GM23338 (cell line): ENCODE measurements at regions not wholly inside any gene's neighbourhood (a gene's known extent, or its start where the extent isn't known, plus 50 kb on each side); places are given as distances from the start of the nearest gene placed in this dataset.

ENCODE experiments used
- ATAC-seq: fragments of 200-7000 bp; cut with Tn5 transposase; 3 replicates; pipeline ENCODE4 v1.9.1; 2020
- DNase-seq: peaks from one replicate; pipeline ENCODE4 v3.0.0-alpha.2; 2015; ENCODE audit warnings: low spot score
- H2AFZ ChIP-seq: fragments of 200-600 bp; sonication (generic); 2 replicates; pipeline ENCODE4 v1.8.0; 2016; ENCODE audit warnings: antibody characterized with exemption, mild to moderate bottlenecking, moderate library complexity
- H3F3A ChIP-seq: fragments of 200-600 bp; sonication (generic); replicated peaks from 2 replicates; pipeline ENCODE4 v1.8.0; 2017; ENCODE audit warnings: antibody characterized with exemption, mixed run types, low read depth
- H3K27ac ChIP-seq: fragments of 200-600 bp; sonication (generic); 2 replicates; pipeline ENCODE4 v1.6.1; 2016; ENCODE audit warnings: low read depth
- H3K27me3 ChIP-seq: fragments of 200-600 bp; sonication (generic); 2 replicates; pipeline ENCODE4 v1.8.0; 2016; ENCODE audit warnings: mild to moderate bottlenecking, mixed run types, moderate library complexity; ENCODE audit not compliant: insufficient read depth
- H3K36me3 ChIP-seq: fragments of 200-600 bp; sonication (generic); 2 replicates; pipeline ENCODE4 v1.8.0; 2016; ENCODE audit warnings: mild to moderate bottlenecking; ENCODE audit not compliant: insufficient read depth
- H3K4me1 ChIP-seq: fragments of 200-600 bp; sonication (generic); 2 replicates; pipeline ENCODE4 v1.8.0; 2016; ENCODE audit warnings: mild to moderate bottlenecking, moderate library complexity; ENCODE audit not compliant: insufficient read depth
- H3K4me2 ChIP-seq: fragments of 200-600 bp; sonication (generic); 2 replicates; pipeline ENCODE4 v1.7.1; 2017; ENCODE audit warnings: mixed run types
- H3K4me3 ChIP-seq: fragments of 200-600 bp; sonication (generic); 2 replicates; pipeline ENCODE4 v1.6.1; 2016; ENCODE audit warnings: mixed run types
- H3K79me2 ChIP-seq: fragments of 200-600 bp; sonication (generic); replicated peaks from 2 replicates; pipeline ENCODE4 v1.8.0; 2017; ENCODE audit warnings: mild to moderate bottlenecking; ENCODE audit not compliant: insufficient read depth
- H3K9me2 ChIP-seq: fragments of 200-600 bp; sonication (generic); 2 replicates; pipeline ENCODE4 v1.8.0; 2017; ENCODE audit not compliant: insufficient read depth
- H4K20me1 ChIP-seq: fragments of 200-600 bp; sonication (generic); replicated peaks from 2 replicates; pipeline ENCODE4 v1.8.0; 2017; ENCODE audit warnings: mild to moderate bottlenecking; ENCODE audit not compliant: insufficient read depth
- H3K27ac Mint-ChIP-seq: 2 replicates; pipeline ENCODE4 v1.8.0; 2020; ENCODE audit warnings: inconsistent platforms, mild to moderate bottlenecking, moderate library complexity, mixed read lengths
- H3K27me3 Mint-ChIP-seq: 3 replicates; pipeline ENCODE4 v1.8.0; 2022; ENCODE audit warnings: low read depth, mild to moderate bottlenecking, moderate library complexity, mixed read lengths, inconsistent platforms; ENCODE audit not compliant: insufficient read depth, poor library complexity
- H3K36me3 Mint-ChIP-seq: 3 replicates; pipeline ENCODE4 v1.8.0; 2021; ENCODE audit warnings: low read depth, mild to moderate bottlenecking, inconsistent platforms, moderate library complexity, mixed read lengths
- H3K4me1 Mint-ChIP-seq: 3 replicates; pipeline ENCODE4 v1.8.0; 2020; ENCODE audit warnings: mild to moderate bottlenecking, inconsistent platforms, mixed read lengths
- H3K4me3 Mint-ChIP-seq: 3 replicates; pipeline ENCODE4 v1.8.0; 2021; ENCODE audit warnings: moderate library complexity, mild to moderate bottlenecking, inconsistent platforms, mixed read lengths
- H3K9me3 Mint-ChIP-seq: 3 replicates; pipeline ENCODE4 v1.8.0; 2020; ENCODE audit warnings: moderate library complexity, mild to moderate bottlenecking, inconsistent platforms, mixed read lengths
- CTCF ChIP-seq, 2 experiments: fragments of 200-600 bp in 1 of 2; sonication (generic) in 1 of 2; conservative IDR thresholded peaks; 2 replicates each; pipeline versions ENCODE4 v1.5.1 to v1.6.1; 2016 to 2017; ENCODE audit warnings: antibody characterized with exemption in 2 of 2, low read depth in 2 of 2, mild to moderate bottlenecking in 2 of 2, moderate library complexity in 1 of 2
- ETS1 ChIP-seq: IDR thresholded peaks from 2 replicates; pipeline ENCODE4 v1.6.1; 2016; ENCODE audit warnings: antibody characterized with exemption
- POLR2AphosphoS5 ChIP-seq: IDR thresholded peaks from 2 replicates; pipeline ENCODE4 v1.6.1; 2016; ENCODE audit warnings: antibody characterized with exemption, low read depth
- ZNF114 ChIP-seq: fragments of 250-450 bp; sonication (Bioruptor Pico); IDR thresholded peaks from 2 replicates; pipeline ENCODE4 v1.5.0; 2020; ENCODE audit warnings: mild to moderate bottlenecking, moderate library complexity
- ZNF462 ChIP-seq: fragments of 250-450 bp; sonication (Bioruptor Pico); IDR thresholded peaks from 2 replicates; pipeline ENCODE4 v1.5.0; 2020; ENCODE audit warnings: mild to moderate bottlenecking, moderate library complexity

- no peak for TF ChIP-seq CTCF (conservative IDR thresholded peaks at IDR 0.05; ENCODE audit: low read depth in 2 of 2)
- TF ChIP-seq POLR2AphosphoS5, result no peak
- TF ChIP-seq ETS1, result no peak
- TF ChIP-seq ZNF462 (CRISPR knock-in tag), result no peak
Measured at GRCh38 chr15:53843869-53844569, 84.6 kb upstream of the WDR72 start (continued).

GRCh38 chr15:53843166-53843565 lies 83.7 kb upstream of the WDR72 start:
- H3K36me3 Mint-ChIP-seq, result no peaks in the 10 kb centered on the region
- H3K9me3 Mint-ChIP-seq, result peaks cover 3% of the 10 kb centered on the region; the same call in 1 of the 3 replicates
- DNase-seq, result no peak
- Histone ChIP-seq H3K4me3 (no peak overlapping the region), H2AFZ (no peak overlapping the region), H3K79me2 (no peaks in the 10 kb centered on the region), H4K20me1 (no peaks in the 10 kb centered on the region), H3K4me2 (no peak overlapping the region), H3K36me3 (no peaks in the 10 kb centered on the region), H3K27me3 (no peaks in the 10 kb centered on the region), H3K9me2 (no peaks in the 10 kb centered on the region), H3K27ac (no peak overlapping the region), H3K4me1 (no peaks in the 10 kb centered on the region), H3F3A (no peaks in the 10 kb centered on the region)
- TF ChIP-seq CTCF (conservative IDR thresholded peaks at IDR 0.05; ENCODE audit: low read depth in 2 of 2), result no peak
- TF ChIP-seq ZNF114 (CRISPR knock-in tag), result no peak
- no peak overlapping the region for H3K4me3 Mint-ChIP-seq
- H3K27me3 Mint-ChIP-seq, result no peaks in the 10 kb centered on the region
- ATAC-seq, result no peak
- H3K4me1 Mint-ChIP-seq, result no peaks in the 10 kb centered on the region
- no peak overlapping the region for H3K27ac Mint-ChIP-seq
